ENCODE measurements at regions not wholly inside any gene's neighbourhood (a gene's known extent, or its start where the extent isn't known, plus 50 kb on each side); places are given as distances from the start of the nearest gene placed in this dataset.
"Not testable (repeated sequence)": the region's sequence is repeated elsewhere in the genome, so short reads cannot be mapped to it uniquely, and the experiment has no call there.

DNA sequence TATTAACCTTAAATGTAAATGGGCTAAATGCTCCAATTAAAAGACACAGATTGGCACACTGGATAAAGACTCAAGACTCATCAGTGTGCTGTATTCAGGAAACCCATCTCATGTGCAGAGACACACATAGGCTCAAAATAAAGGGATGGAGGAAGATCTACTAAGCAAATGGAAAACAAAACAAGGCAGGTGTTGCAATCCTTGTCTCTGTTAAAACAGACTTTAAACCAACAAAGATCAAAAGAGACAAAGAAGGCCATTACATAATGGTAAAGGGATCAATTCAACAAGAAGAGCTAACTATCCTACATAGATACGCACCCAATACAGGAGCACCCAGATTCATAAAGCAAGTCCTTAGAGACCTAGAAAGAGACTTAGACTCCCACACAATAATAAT lies 80.1 kb upstream of the NPSR1 start:
- TF ChIP-seq, protein P1, sequence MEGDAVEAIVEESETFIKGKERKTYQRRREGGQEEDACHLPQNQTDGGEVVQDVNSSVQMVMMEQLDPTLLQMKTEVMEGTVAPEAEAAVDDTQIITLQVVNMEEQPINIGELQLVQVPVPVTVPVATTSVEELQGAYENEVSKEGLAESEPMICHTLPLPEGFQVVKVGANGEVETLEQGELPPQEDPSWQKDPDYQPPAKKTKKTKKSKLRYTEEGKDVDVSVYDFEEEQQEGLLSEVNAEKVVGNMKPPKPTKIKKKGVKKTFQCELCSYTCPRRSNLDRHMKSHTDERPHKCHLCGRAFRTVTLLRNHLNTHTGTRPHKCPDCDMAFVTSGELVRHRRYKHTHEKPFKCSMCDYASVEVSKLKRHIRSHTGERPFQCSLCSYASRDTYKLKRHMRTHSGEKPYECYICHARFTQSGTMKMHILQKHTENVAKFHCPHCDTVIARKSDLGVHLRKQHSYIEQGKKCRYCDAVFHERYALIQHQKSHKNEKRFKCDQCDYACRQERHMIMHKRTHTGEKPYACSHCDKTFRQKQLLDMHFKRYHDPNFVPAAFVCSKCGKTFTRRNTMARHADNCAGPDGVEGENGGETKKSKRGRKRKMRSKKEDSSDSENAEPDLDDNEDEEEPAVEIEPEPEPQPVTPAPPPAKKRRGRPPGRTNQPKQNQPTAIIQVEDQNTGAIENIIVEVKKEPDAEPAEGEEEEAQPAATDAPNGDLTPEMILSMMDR (IDR thresholded peaks at IDR 0.05): not testable (repeated sequence)
- not testable (repeated sequence) for TF ChIP-seq POLR2AphosphoS5 (IDR thresholded peaks at IDR 0.05)

Data from breast epithelium (tissue), 3 donors.